ENCODE measurements at regions not wholly inside any gene's neighbourhood (a gene's known extent, or its start where the extent isn't known, plus 50 kb on each side); places are given as distances from the start of the nearest gene placed in this dataset.

DNA sequence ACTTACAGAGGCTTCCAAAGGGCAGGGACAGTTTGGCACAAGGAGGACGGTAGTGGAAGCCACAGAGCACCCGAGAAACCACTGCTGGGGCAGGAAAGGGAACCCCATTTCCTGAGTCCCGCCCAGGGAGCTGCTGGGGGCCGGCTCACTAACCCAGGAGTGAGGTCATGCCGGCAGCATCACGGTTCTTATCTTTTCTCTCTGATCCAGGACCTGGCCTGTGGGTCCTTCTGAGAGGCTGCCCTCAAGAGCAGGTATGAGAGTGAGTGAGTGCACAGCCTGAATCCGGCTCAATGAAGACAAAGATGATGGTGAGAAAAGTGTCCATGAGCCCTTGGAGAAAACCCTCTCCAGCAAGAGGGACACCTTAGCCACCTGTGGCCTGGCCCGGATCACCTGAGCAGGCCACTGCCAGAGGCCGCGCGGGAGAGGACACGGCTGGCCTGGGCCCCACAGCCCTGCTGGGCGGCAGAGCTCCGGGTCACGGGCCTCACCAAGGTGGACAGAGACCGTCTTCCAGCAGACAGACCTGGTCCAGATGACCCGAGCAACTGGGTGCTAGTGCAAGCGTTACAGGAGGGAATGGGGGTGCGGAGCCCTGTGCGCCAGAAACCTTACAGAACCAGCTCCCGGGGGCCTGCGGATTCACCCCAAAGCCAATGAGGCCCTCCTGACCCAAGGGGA is 94.9 kb downstream of the RIPK4 start:
- no peak for DNase-seq (ENCODE audit: low spot score)

DNA sequence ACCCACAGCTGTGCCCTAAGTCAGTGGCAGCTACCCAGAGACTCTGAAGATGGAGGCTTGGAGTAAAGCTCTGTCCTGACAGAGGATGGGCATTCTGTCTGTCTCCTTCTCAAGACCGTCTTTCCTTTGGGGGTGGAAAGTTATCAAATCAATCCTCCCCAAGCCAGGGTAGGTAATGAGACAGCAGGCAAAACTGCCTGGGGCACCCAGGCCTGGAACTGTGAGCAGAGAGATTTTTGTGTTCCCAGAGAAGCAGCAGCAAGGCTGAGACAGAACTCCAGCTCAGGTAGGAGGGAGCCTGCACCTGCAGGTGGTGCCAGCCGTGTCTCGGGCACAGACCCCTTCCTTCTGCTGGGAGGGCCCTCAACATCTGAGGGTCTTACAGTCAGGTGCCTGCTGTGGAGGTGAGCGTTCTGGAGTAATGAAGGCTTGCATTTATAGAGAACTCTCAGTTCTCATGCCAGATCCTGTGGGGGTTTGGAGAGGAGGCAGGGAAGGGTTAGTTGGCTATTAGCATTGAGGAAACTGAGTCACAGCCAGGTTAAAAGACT is 95.6 kb downstream of the RIPK4 start:
- no peak for DNase-seq (ENCODE audit: low spot score)

DNA sequence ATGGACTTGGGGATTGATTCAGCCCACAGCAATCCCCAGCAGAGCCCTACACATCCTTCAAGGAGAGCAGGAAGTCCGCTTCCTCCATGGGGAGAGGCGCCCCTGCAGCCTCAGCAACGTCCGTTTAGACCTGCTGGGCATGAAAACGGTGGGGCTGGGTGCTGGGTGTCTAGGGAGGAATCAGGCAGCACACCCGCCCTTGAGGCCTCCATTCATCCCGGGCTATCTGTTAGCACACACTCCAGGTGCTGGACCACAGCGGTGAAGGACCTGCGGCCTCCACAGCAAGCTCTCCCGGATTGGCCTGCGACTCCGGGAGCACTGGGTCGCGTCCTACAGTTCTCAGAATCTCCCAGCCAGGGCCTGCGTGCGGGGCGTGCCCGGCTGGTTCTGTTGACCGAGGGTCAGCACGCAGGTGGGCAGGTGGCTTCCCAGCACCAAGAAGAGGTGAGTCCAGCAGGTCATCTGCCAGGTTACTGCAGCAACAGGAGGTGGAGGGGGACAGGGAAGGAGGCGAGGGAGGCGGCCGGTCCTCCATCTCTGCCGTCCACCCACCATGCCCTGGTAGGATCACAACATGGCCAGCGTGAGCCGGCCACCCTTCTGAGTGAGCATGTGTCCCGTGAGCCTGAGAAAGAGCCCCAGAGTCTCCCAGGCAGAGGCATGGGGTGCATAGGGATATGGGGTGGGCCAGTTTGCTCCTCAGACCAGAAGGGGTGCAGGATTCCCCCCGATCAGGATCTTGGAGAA is 96.6 kb downstream of the RIPK4 start:
- DNase-seq (ENCODE audit: low spot score), result no peak

DNA sequence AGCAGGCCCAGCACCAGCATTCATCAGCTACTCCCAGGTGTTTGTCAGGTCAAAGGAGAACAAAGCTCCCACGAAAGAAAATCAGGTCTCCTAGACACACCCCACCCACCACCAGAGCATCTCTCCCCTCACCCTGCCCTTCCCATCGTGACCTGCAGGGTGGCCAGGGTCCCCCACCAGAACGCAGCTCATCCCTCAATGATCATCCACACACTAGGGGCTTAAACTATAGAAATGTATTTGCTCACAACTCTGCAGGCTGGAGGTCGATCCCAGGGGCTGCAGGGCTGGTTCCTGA is 97.4 kb downstream of the RIPK4 start:
- DNase-seq (ENCODE audit: low spot score), result no peak

DNA sequence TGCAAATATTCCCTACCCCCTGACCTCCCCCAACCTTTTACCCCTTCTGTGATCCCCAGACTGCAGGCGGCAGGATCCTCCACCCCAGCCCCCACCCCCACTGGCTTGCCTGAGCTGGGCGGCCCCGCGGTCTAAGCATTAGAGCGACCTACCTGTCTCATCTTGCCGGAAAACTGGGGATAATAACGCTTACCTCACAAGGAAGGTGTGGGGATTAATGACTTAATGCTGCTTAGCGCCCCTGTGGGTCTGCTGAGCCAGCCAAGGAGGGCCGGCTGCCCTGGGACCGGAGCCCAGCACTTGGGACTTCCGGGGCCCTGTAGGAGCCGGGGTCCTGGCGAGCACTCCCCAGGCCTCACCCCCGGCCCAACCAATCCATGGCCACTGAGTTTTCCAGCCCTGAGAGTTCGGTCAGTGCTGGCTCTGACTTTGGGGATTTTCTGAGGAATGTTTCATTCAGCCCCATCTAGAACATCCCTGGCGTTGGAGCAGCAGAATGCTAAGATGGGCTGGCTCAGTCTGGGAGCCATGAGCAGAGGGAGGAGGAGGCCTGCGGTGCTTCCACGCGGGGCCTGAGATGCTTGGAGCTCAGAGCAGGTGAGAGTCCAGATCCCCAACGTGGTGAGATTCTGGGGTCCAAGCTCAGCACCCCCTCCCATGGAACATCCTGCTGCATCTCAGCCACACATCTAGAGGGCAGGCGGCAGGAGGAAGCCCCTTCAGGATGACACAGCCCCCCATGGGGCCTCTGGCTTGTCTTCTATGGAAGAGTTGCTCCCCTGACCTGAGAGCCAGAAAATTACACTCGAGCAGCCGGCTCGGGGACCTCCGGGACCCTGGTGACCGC is 97.9 kb downstream of the RIPK4 start:
- no peak for DNase-seq (ENCODE audit: low spot score)

DNA sequence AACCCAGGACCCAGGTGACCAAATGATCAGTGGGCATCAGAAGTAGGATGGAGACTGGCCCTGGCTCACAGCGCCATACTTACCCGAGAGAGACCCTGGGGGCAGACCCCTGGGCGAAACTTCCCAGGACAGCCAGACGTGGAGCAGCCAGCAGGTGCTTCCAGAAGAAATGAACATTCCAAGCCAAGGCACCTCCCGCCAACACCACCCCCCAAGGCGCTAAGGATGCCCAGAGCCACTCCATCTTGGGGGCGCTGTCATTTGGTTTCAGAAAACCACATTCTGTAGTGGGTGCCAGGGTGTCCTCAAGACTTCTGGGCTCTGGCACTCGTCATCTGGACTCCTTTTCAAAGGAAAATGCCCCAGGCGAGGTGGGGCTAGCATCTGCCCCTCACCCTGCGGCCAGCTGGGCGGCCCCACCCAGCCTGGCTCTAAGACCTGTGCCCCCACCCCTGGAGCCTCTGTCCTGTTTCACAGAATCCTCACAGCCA is 98.8 kb downstream of the RIPK4 start:
- no peak for DNase-seq (ENCODE audit: low spot score)

DNA sequence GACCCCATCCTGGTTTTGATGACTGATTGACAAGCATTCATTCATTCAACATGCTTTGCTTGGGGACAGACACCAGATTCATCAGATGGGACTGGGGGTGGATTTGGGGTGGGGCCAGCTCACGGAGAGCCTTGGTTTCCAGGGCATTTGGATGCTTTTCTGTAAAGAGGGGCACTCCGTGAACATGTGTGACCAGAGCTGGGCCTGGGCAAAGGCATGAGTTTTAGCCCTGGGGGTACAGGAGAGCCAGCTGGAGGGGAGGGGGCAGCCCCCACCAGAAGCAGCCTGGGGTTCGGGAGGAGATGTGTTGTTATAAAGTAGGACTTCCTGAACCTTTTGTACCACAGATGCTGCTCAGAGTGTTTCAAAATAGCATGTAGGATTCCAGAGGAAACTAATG is 99.7 kb downstream of the RIPK4 start:
- DNase-seq (ENCODE audit: low spot score), result no peak

DNA sequence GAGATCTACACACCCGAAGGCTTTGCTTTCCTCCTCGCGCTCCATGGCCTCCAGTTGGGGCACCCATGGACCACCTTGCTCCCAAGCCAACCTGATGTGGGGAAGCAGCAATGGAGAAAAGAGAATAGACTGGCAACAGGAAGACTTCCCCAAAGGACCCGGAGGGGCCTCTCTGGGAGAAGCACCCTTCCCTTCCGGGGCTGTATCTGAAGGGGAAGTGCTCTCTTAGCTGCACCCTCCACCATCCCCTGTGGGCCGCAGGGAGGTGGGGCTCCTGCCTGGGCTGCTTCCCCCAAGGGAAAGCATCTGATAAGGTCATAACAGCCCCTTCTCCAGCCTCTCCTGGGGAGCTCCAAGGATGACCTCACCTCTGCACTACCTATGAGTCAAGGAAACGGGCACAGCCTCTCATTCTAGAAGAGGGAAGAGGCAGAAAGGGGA is 100.2 kb downstream of the RIPK4 start:
- DNase-seq (ENCODE audit: low spot score), result no peak

DNA sequence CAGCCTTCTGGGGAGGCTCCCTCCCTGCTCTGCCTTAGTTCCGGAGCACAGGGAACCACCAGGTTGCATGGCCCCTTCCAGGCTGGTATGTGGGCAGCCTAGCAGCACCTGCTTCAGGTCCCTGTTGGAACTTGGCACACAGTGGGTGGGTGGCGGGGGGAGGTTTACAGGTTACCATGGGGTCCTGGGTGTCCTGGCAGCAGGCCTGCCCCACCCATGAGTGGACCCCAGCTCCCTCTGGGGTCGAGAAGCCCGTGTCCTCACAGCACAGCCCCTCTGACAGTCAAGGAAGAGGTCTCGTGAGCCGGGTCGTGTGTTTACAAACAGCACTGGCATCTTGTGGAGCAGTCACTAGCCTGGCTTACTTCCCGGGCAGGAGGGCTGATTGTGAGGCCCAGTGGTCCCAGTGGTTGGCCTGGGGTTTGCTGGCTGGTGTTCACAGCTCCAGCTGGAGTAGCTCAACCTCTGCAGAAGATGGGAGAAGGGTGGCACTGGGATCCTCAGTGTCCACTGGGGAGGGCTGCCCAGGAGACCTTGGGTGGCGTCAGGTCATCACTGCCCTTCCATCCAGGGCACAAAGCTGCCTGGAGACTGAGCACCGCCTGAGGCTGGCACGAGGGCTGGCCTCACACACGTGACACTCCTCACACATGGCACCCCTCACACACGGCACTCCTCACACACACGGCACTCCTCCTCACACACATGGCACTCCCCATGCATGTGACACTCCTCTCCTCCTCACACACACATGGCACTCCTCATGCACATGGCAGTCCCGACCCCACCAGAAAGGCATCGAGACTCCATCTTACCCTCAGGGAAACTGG is 100.9 kb downstream of the RIPK4 start:
- no peak for DNase-seq (ENCODE audit: low spot score)

DNA sequence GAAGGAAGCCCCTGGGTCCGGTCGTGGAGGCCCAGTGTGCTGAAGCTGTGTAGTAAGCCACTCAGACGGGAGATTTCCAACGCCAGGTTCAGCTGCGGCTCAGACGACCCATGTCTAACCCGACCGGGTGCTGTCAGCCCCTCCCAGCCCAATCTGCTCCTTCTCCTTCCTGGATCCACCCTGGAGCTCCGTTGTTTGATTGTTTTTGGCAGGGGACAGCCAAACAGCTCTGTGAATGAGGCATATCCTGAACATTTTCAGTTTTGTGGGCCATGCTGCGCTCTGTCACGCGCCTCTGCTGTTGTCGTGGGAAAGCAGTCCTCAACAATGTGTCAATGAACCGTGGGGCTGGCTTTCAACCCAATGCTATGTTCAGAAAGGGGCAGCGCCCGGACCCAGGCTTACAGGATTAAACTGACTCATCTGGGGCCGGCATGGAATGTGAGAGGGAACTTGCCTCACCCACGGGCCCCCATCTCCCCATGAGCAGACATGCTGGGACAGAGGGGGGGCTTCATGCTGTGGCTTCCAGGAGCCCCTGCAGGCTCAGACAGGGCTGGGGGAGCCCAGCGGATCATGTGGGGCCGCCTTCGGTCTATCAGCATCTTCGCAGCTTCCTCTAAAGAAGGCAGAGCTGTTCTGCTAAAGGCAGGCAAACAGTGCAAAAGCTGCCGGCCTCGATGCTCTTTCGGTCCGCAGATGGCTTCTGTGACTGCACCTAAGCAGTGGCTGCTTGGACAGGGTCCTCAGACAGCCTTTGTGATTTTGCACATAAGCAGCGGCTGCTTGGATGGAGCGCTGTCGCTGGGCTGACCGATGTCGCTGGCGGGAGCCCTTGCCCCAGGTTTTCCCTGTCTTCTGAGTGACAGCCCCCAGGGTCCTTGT is 101.7 kb downstream of the RIPK4 start:
- no peak for DNase-seq (ENCODE audit: low spot score)

DNA sequence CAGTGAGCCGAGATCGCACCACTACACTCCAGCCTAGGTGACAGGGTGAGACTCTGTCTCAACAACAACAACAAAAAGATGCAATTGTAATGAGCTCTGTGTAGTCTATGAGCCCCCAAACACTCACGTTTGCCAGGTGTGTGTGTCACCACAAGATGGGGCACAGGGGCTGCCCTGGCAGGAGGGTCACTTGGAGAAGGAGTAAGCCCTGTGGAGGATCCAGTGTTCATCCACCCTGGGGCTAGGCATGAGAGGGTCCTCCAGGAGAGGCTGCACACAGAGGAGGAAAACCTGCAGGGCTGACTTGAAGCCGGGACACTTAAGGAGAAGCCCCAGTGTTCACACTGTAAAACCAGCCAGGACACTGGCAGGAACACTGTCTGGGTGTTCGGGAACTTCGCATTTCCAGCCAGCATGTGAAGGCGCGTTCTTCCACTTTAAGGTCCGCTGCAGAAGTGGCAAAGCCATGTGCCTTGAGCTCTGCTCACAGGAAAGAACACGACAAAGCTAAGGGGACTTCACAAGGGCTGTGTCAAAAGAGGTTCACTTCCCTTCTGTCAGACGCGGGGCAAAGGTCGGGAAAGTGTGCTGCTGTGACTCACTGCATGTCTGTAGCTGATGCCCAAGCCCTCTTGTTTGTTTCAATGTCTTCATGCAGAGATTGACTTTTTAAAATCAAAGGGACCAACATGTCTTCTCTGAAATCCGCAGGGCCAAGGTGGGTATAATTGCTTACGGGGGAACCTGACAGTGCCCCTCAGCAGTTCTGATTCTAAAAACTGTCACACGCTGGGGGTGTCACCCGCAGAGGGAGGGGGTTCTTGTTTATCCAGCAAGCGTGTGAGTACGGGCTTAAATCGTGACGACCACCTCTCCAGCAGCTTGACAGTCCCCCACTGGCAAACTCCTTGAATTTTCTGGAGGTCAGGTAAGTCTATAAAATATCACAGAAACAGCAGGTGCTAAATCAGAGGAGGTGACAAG is 102.8 kb downstream of the RIPK4 start:
- DNase-seq (ENCODE audit: low spot score), result no peak

DNA sequence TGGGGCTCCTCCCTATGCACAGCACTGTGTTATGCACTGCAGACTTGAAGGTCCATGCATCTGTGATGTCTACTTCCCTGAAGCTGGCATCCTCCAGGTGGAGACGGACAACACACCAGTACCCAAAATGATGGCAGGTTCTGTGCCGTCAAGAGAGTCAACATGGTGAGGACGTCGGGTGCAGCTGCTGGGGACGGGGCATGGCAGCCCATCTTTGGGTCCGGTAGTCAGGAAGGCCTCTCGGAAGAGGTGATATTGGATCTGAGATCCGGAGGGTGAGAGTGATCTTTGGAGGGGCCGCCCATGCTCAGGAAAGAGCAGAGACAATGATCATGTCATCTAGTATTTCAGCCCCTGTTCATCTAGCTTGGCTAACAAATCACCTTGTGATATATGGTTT is 104.1 kb downstream of the RIPK4 start:
- DNase-seq (ENCODE audit: low spot score), result no peak

DNA sequence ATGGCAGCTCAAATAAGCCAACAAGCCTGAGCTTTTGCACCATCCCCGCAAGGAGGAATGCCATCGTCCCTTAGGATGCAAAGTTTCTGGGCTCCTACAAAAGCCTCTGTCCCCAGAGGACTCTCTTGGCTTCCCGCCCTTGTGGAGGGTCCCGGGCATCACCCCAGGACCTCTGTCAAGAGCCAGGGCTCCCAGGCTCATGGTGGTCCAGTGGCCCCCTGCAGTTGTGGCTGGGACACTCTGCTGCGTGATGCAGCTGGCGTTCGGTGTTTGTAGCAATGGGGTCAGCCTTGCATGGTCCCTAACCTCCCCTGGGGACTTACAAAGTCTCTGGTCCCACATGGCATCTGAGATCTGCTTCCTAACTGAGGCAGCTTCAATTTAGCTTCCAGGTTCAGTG is 104.7 kb downstream of the RIPK4 start:
- no peak for DNase-seq (ENCODE audit: low spot score)

DNA sequence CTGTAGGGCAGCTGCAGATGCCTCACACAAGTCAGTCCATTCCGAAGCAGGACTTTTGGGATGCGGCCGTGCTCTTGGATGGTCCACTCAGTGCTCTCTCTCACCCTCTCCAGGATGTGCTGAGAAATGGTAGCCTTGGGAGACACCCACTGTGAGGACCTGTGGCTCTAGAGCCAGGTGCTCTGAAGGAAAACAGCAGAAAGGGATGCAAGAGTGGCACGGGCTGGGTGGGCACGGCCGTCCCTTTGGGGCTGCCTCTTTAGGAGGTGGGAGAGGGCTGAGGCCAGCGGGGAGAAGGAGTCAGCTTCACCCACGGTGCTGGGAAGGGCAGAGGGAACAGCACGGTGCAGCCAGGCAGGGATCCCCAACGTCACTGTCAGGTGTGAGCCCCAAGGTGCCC is 106.1 kb downstream of the RIPK4 start:
- DNase-seq (ENCODE audit: low spot score), result no peak

DNA sequence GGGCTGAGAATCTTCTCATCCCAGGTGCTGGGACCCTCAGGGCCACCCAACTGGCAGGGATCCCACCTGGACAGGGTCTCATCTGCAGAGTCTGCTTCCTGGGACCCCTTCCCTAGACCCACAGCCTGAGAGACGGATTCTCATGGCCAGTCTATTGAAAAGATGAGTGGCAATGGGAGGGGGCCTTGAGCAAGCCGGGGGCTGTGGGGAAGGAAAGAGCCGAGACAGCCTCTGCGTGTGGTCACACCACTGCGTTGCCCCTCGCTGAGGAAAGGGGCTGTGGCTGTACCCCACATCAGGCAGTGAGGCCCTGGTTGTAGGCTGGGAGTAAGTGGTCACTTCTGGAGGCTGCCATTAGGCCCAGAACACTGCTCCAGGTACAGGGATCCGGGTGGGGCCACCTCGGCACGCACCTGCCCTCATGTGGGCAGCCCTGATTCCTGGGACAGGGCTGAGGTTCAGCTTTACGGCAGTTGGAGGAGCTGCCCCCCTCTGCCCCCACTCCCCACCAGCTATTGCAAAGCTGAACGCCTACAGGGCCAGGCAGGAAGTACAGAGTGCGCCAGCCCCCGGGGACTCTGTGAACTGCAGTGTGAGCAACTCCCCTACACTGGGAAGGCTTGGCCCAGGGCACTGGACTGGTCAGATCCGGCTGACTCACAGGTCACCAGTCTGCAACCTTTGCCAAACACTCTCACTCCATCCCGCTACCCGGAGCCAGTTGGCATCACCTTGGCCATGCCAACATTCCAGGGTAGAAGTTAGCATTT is 106.9 kb downstream of the RIPK4 start:
- DNase-seq (ENCODE audit: low spot score), result no peak

DNA sequence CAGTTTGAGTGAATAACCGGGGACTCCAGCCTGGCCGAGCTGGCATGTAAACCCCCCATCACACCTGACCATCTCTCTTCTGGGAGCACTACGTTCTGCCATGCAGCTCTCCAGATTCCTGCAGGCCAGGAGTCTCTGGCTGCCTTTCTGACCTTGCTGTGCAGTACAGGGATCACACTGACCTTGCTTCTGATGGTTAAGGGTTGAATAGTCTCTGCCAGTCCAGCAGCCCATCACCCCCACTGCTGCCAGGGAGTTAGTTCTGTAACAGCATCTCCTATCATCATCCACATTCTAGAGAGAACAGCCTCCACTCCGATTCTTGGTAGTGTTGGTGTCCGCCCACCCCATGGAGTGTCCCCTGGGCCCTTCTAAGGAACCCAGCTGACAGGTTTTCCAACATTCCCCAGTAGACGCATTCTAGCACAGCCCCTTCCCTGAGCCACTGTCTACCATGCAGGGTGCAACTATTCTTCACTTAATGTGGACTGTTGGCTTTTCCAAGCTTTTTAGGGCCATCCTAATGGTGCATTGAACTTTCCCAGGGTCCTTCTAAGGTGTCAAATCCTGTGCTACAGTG is 109.8 kb downstream of the RIPK4 start:
- DNase-seq (ENCODE audit: low spot score), result no peak

DNA sequence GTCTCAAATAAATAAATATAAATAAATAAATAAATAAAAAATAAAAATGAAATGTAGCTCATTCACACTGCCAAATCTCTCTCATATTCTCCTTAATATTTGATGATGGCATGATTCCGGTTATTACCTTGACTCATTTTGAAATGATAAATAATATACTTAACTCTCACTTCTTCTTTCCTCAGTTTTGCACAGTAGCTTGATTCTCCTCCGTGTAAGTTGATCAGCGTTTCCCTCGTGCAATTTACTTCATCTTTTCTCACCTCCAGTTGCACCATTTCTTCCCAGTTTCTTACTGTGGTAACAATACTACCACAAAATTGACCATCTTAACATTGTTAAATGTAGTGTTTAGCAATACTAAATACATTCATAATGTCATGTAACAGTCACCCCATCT is 111.6 kb downstream of the RIPK4 start:
- DNase-seq (ENCODE audit: low spot score), result no peak

DNA sequence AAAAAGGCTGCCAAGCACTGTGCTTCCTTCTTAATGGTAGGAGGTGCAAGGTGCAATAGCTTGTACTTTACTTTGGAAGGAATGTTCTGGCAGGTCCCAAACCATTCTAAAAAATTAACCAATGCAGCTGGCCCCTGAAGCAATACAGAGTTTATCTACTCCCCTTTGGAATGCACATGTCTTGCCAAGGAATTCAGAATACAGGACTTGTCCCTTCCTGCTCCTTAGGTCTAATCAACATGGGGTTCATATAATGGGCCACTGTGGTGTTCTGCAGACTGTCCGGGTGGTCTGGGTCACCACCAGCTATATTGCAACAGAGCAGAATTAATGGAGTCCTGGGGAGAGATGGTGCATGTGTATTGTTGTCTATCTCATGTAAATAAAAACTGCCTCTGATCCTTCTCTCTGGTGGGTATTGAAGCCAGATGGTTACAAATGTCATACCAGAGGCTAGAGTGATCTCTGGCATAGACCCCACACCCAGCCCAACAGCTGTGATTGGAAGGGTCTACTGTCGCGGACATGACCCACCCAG is 112.8 kb downstream of the RIPK4 start:
- no peak for DNase-seq (ENCODE audit: low spot score)
